HG03565 (cell line): ENCODE measurements at regions not wholly inside any gene's neighbourhood (a gene's known extent, or its start where the extent isn't known, plus 50 kb on each side); places are given as distances from the start of the nearest gene placed in this dataset.

Experiments used
- ATAC-seq: cut with Tn5 transposase; IDR thresholded peaks from one replicate; pipeline ENCODE4 v1.9.1; 2021; ENCODE audit warnings: mild to moderate bottlenecking, moderate library complexity; ENCODE audit not compliant: unreplicated experiment

GRCh38 chr6:165732696-165733488 lies 69.9 kb upstream of the PDE10A start:
- peak; percentile 47 for ATAC-seq

- ATAC-seq: peak; percentile 49
Measured at GRCh38 chr6:165729307-165729936, 66.4 kb upstream of the PDE10A start.

GRCh38 chr6:165728216-165728615 lies 65.2 kb upstream of the PDE10A start:
- no peak for ATAC-seq

- ATAC-seq: no peak
Measured at GRCh38 chr6:165726965-165727381, 63.9 kb upstream of the PDE10A start.

GRCh38 chr6:165726290-165726875 lies 63.3 kb upstream of the PDE10A start:
- ATAC-seq: no peak

- ATAC-seq: no peak
Measured at GRCh38 chr6:165725201-165725600, 62.2 kb upstream of the PDE10A start.

- ATAC-seq: no peak
Measured at GRCh38 chr6:165723326-165723725, 60.3 kb upstream of the PDE10A start.

- no peak for ATAC-seq
Measured at GRCh38 chr6:165722022-165722421, 59.0 kb upstream of the PDE10A start.

- no peak for ATAC-seq
Measured at GRCh38 chr6:165721356-165721755, 58.3 kb upstream of the PDE10A start.

- no peak for ATAC-seq
Measured at GRCh38 chr6:165718491-165718891, 55.5 kb upstream of the PDE10A start.

- ATAC-seq: no peak
Measured at GRCh38 chr6:165717732-165718465, 54.9 kb upstream of the PDE10A start.

- ATAC-seq: no peak
Measured at GRCh38 chr6:165716886-165717285, 53.8 kb upstream of the PDE10A start.

- ATAC-seq: no peak
Measured at GRCh38 chr6:165715428-165715827, 52.4 kb upstream of the PDE10A start.

GRCh38 chr6:165714907-165715306 lies 51.9 kb upstream of the PDE10A start:
- ATAC-seq: no peak

GRCh38 chr6:165713845-165714466 lies 50.9 kb upstream of the PDE10A start:
- ATAC-seq: no peak
